Esophagus squamous epithelium (tissue), 5 donors: ENCODE measurements at regions not wholly inside any gene's neighbourhood (a gene's known extent, or its start where the extent isn't known, plus 50 kb on each side); places are given as distances from the start of the nearest gene placed in this dataset.

Experiments used
- DNase-seq: peaks from one replicate; lab custom pipeline; 2025; lab: John Stamatoyannopoulos, UW
- H3K27ac ChIP-seq, 4 donors: fragments of 200-600 bp; sonication (generic); one replicate each; pipeline ENCODE4 v1.5.1; 2016 to 2019; ENCODE audit warnings: mild to moderate bottlenecking in 1 of 4
- H3K27me3 ChIP-seq, 4 donors: fragments of 200-600 bp; sonication (generic); 1 replicate in 3 of 4; 2 replicates in 1 of 4; pipeline versions ENCODE4 v1.5.1 to v1.6.0; 2017 to 2021; ENCODE audit warnings: antibody characterized with exemption in 1 of 4
- H3K36me3 ChIP-seq, 3 donors: fragments of 200-600 bp; sonication (generic); one replicate each; pipeline ENCODE4 v1.5.1; 2016 to 2019
- H3K4me1 ChIP-seq, 3 donors: fragments of 200-600 bp; sonication (generic); one replicate each; pipeline ENCODE4 v1.5.1; 2017 to 2019
- H3K4me3 ChIP-seq, 4 donors: fragments of 200-600 bp; sonication (generic); 1 replicate in 3 of 4; 2 replicates in 1 of 4; pipeline ENCODE4 v1.5.1; 2016 to 2019; ENCODE audit warnings: mild to moderate bottlenecking in 2 of 4, moderate library complexity in 1 of 4
- H3K9me3 ChIP-seq, 3 donors: fragments of 200-600 bp; sonication (generic); one replicate each; pipeline ENCODE4 v1.5.1; 2016 to 2019
- POLR2A ChIP-seq, 4 donors: fragments of 450-650 bp; IDR thresholded peaks; one replicate each; pipeline ENCODE4 v1.6.1; 2017; ENCODE audit warnings: antibody characterized with exemption in 4 of 4, mild to moderate bottlenecking in 4 of 4, moderate library complexity in 3 of 4
- WGBS, 2 donors: methylation state at CpG; one replicate each; pipeline ENCODE4 v1.1.5; 2018; 5-methylcytosine and 5-hydroxymethylcytosine counted together
- intact Hi-C: fragments of 100-400 bp; cut with DNase I; formaldehyde crosslinking; loops from one replicate; pipeline ENCODE4 v1.15.0; 2022
- TF ChIP-seq, protein P1 (sequence below), 6 experiments: fragments of 450-650 bp in 4 of 6; fragments of 200-600 bp in 2 of 6; sonication (generic) in 2 of 6; IDR thresholded peaks; one replicate each; pipeline ENCODE4 v1.5.1; 2016 to 2019; ENCODE audit warnings: antibody characterized with exemption in 6 of 6, mild to moderate bottlenecking in 4 of 6, moderate library complexity in 4 of 6
- donor health status: DM: yes; HTN: yes; CAD: no.

DNA sequence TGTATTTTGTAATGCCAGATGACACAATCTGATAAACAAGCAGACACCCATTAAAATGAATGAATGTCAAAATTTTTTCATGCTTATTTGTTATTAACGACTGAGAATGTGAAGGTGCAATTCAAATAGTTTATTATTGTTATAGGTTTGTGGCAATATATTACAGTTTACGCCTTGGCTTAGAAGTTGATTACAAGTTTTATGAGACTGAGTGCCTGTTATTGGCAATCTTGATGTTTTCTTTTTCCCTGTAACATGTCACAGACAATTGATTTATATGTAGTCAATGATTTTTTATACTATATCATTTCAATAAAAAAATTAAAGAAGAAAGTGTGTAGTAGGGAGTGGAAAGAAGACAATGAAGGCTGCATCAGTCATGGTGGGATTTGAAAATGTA is 144.1 kb upstream of the EEF1E1 start:
- Histone ChIP-seq H3K27me3 (peaks cover 0 to 12% (median 0%) of the 10 kb centered on the region in 4 donors), H3K36me3 (no peaks in the 10 kb centered on the region), H3K9me3 (no peaks in the 10 kb centered on the region), H3K4me3 (no peak overlapping the region), H3K4me1 (no peaks in the 10 kb centered on the region), H3K27ac (no peak overlapping the region)
- DNase-seq = no peak
- WGBS, 2 donors = 61 to 68% methylated on average over 2 of the region's 2 CpGs
- TF ChIP-seq, protein P1, sequence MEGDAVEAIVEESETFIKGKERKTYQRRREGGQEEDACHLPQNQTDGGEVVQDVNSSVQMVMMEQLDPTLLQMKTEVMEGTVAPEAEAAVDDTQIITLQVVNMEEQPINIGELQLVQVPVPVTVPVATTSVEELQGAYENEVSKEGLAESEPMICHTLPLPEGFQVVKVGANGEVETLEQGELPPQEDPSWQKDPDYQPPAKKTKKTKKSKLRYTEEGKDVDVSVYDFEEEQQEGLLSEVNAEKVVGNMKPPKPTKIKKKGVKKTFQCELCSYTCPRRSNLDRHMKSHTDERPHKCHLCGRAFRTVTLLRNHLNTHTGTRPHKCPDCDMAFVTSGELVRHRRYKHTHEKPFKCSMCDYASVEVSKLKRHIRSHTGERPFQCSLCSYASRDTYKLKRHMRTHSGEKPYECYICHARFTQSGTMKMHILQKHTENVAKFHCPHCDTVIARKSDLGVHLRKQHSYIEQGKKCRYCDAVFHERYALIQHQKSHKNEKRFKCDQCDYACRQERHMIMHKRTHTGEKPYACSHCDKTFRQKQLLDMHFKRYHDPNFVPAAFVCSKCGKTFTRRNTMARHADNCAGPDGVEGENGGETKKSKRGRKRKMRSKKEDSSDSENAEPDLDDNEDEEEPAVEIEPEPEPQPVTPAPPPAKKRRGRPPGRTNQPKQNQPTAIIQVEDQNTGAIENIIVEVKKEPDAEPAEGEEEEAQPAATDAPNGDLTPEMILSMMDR (IDR thresholded peaks at IDR 0.05) = no peak
- TF ChIP-seq POLR2A (IDR thresholded peaks at IDR 0.05) = no peak
- intact Hi-C loops = no loop called here

DNA sequence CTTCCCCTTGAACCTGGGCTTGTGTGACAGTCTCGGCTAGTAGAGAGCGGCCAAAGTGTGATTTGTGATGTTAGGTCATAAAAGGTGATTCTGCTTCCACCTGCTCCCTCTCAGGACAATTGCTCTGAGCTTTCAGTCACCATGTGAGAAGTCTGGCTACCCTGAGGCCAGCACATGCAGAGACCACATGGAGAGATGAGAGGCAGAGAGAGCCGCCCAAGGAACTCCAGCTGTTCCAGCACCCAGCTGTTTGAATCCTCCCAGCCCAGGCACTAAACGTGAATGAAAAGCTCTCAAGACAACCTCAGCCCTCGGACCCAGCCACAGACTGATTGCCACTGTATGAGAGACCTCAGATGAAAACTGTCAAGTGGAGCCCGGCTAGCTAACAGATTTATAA is 143.4 kb upstream of the EEF1E1 start:
- WGBS, 2 donors = 41 to 43% methylated on average over 4 of the region's 6 CpGs
- TF ChIP-seq, protein P1 (IDR thresholded peaks at IDR 0.05) = no peak
- TF ChIP-seq POLR2A (IDR thresholded peaks at IDR 0.05) = no peak
- intact Hi-C loops = no loop called here

DNA sequence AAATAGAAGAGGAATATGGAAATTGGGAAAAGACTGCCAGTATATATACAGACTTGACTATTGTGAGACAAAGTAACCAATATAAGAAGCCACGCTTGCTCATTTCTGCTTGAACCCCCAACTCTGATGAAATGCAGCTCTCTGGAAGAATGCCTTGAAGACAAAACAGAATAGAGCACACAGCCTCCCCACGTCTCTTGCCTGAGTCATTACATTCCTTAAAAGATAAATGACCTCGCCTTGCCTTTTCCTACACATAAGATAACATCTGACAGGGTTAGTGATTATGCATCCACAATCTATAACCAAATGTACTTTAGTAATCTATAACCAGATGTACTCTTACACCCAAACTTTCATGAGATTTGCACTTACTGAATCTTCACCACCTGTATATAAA is 141.1 kb upstream of the EEF1E1 start:
- Histone ChIP-seq H3K36me3 (no peaks in the 10 kb centered on the region), H3K4me1 (no peaks in the 10 kb centered on the region), H3K27me3 (peaks cover 0 to 4% (median 0%) of the 10 kb centered on the region in 4 donors), H3K4me3 (no peak overlapping the region), H3K27ac (no peak overlapping the region), H3K9me3 (no peaks in the 10 kb centered on the region)
- WGBS, 2 donors = 49 to 52% methylated on average over 3 of the region's 3 CpGs
- DNase-seq = no peak
- TF ChIP-seq, protein P1 (IDR thresholded peaks at IDR 0.05) = no peak
- no peak for TF ChIP-seq POLR2A (IDR thresholded peaks at IDR 0.05)
- intact Hi-C loops = no loop called here

More for the DNA sequence above, 143.4 kb upstream of the EEF1E1 start:
- no peak for DNase-seq
- Histone ChIP-seq H3K4me3 (no peak overlapping the region), H3K27me3 (peaks cover 0 to 12% (median 0%) of the 10 kb centered on the region in 4 donors), H3K36me3 (no peaks in the 10 kb centered on the region), H3K9me3 (no peaks in the 10 kb centered on the region), H3K27ac (no peak overlapping the region), H3K4me1 (no peaks in the 10 kb centered on the region)

DNA sequence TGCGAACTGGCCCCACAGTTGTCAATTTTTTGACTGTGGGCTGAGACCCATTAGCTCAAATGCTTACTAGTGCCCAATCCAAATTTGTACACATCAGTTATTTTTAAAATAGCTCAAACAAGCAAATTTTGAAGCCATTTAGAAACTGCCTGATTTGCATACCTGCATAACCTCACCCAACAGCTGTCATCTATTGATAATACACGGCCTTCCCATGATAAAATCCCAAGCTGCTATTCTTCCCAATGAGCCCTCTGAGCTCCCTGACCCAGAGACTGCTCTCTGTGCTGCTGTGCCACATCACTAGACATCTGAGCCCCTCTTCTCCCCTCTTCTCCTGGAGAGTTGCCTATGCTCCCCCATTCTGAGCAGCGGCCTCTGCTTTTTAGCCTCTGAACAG is 140.5 kb upstream of the EEF1E1 start:
- no peaks in the 10 kb centered on the region for H3K4me1 ChIP-seq
- H3K27me3 ChIP-seq = peaks cover 0 to 4% (median 0%) of the 10 kb centered on the region in 4 donors
- no peak for DNase-seq
- no peak overlapping the region for H3K27ac ChIP-seq
- H3K36me3 ChIP-seq = no peaks in the 10 kb centered on the region
- no peak overlapping the region for H3K4me3 ChIP-seq
- WGBS, 2 donors = 82 to 84% methylated on average over 3 of the region's 3 CpGs
- H3K9me3 ChIP-seq = no peaks in the 10 kb centered on the region
- intact Hi-C loops = no loop called here
- TF ChIP-seq POLR2A (IDR thresholded peaks at IDR 0.05) = no peak
- TF ChIP-seq, protein P1 (IDR thresholded peaks at IDR 0.05) = no peak

DNA sequence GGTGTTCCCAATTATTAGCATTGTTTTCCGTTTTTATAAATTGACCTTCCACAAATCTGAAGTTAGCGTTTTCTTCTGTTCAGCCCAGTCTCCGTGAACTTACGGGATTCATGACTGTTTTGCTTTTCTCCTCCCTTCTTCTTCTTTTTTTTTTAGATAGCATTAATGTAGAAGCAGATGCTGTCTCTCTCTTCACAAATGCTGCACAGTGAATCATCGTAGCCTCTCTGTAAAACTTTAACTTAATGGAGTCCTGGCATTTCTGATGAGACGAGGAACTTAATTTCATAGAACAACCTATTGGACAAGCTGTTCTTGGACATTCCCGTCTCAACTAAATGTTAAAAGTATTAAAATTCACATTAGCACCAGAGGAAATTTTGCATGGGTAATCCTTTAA is 138.0 kb upstream of the EEF1E1 start:
- no peak overlapping the region for H3K27ac ChIP-seq
- no peak overlapping the region for H3K4me3 ChIP-seq
- TF ChIP-seq POLR2A (IDR thresholded peaks at IDR 0.05) = no peak
- TF ChIP-seq, protein P1 (IDR thresholded peaks at IDR 0.05) = no peak
- no peak for DNase-seq
- WGBS, 2 donors = 79 to 80% methylated on average over 7 of the region's 7 CpGs
- peaks cover 0 to 14% (median 0%) of the 10 kb centered on the region in 4 donors for H3K27me3 ChIP-seq
- H3K36me3 ChIP-seq = no peaks in the 10 kb centered on the region
- intact Hi-C loops = no loop called here
- H3K4me1 ChIP-seq = no peaks in the 10 kb centered on the region
- no peaks in the 10 kb centered on the region for H3K9me3 ChIP-seq
